ENCODE measurements at regions not wholly inside any gene's neighbourhood (a gene's known extent, or its start where the extent isn't known, plus 50 kb on each side); places are given as distances from the start of the nearest gene placed in this dataset.

- no peaks in the 10 kb centered on the region for H3K36me3 Mint-ChIP-seq (ENCODE audit: low read depth)
- H3K9me3 Mint-ChIP-seq (ENCODE audit: low read depth), result peaks cover 13% of the 10 kb centered on the region
- no peak overlapping the region for H3K27ac Mint-ChIP-seq (ENCODE audit: unreplicated experiment)
- H3K27me3 Mint-ChIP-seq (ENCODE audit: low read depth), result no peaks in the 10 kb centered on the region
- DNase-seq (ENCODE audit: low spot score), result no peak
- TF ChIP-seq, protein P1, sequence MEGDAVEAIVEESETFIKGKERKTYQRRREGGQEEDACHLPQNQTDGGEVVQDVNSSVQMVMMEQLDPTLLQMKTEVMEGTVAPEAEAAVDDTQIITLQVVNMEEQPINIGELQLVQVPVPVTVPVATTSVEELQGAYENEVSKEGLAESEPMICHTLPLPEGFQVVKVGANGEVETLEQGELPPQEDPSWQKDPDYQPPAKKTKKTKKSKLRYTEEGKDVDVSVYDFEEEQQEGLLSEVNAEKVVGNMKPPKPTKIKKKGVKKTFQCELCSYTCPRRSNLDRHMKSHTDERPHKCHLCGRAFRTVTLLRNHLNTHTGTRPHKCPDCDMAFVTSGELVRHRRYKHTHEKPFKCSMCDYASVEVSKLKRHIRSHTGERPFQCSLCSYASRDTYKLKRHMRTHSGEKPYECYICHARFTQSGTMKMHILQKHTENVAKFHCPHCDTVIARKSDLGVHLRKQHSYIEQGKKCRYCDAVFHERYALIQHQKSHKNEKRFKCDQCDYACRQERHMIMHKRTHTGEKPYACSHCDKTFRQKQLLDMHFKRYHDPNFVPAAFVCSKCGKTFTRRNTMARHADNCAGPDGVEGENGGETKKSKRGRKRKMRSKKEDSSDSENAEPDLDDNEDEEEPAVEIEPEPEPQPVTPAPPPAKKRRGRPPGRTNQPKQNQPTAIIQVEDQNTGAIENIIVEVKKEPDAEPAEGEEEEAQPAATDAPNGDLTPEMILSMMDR (IDR thresholded peaks at IDR 0.05), result no peak
- no peak overlapping the region for H3K4me3 Mint-ChIP-seq (ENCODE audit: unreplicated experiment)
- no peaks in the 10 kb centered on the region for H3K4me1 Mint-ChIP-seq (ENCODE audit: low read depth)
Measured at GRCh38 chr16:6124136-6124535, 1026.5 kb upstream of the EEF2KMT start.

GRCh38 chr16:6122401-6122800 lies 1024.8 kb upstream of the EEF2KMT start:
- H3K27me3 Mint-ChIP-seq (ENCODE audit: low read depth), result no peaks in the 10 kb centered on the region
- H3K36me3 Mint-ChIP-seq (ENCODE audit: low read depth), result no peaks in the 10 kb centered on the region
- no peak overlapping the region for H3K27ac Mint-ChIP-seq (ENCODE audit: unreplicated experiment)
- no peak for DNase-seq (ENCODE audit: low spot score)
- no peaks in the 10 kb centered on the region for H3K4me1 Mint-ChIP-seq (ENCODE audit: low read depth)
- peaks cover 12% of the 10 kb centered on the region for H3K9me3 Mint-ChIP-seq (ENCODE audit: low read depth)
- H3K4me3 Mint-ChIP-seq (ENCODE audit: unreplicated experiment), result no peak overlapping the region
- TF ChIP-seq, protein P1 (IDR thresholded peaks at IDR 0.05), result no peak

GRCh38 chr16:6114691-6115090 lies 1017.1 kb upstream of the EEF2KMT start:
- Mint-ChIP-seq H3K4me3 (ENCODE audit: unreplicated experiment) (no peak overlapping the region), H3K4me1 (ENCODE audit: low read depth) (no peaks in the 10 kb centered on the region), H3K9me3 (ENCODE audit: low read depth) (peaks cover 6% of the 10 kb centered on the region), H3K27me3 (ENCODE audit: low read depth) (no peaks in the 10 kb centered on the region), H3K36me3 (ENCODE audit: low read depth) (no peaks in the 10 kb centered on the region), H3K27ac (ENCODE audit: unreplicated experiment) (no peak overlapping the region)
- DNase-seq (ENCODE audit: low spot score), result no peak
- TF ChIP-seq, protein P1 (IDR thresholded peaks at IDR 0.05), result no peak

GRCh38 chr16:6113749-6114148 lies 1016.2 kb upstream of the EEF2KMT start:
- Mint-ChIP-seq H3K27ac (ENCODE audit: unreplicated experiment) (no peak overlapping the region), H3K4me3 (ENCODE audit: unreplicated experiment) (no peak overlapping the region), H3K27me3 (ENCODE audit: low read depth) (no peaks in the 10 kb centered on the region), H3K36me3 (ENCODE audit: low read depth) (no peaks in the 10 kb centered on the region), H3K4me1 (ENCODE audit: low read depth) (no peaks in the 10 kb centered on the region), H3K9me3 (ENCODE audit: low read depth) (peaks cover 6% of the 10 kb centered on the region)
- no peak for DNase-seq (ENCODE audit: low spot score)
- TF ChIP-seq, protein P1 (IDR thresholded peaks at IDR 0.05), result no peak

DNA sequence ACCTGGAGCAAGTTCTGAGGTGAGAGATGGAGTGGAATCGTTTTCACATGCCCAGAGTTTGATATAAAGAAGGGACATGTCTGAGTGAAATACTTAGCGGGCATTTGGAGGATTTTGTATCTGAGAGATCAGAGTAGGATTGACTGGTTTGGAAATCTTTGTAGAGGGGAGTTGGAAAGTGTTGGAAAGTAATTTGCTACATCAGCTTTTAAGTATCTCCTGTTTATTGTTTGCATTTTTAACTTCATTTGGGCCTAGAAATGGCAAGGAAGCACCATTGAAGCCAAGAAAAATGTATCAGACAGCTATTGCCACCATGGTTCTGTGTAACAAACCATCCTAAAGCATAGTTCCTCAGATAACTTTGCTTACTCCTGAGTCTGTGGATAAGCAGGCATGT lies 1015.1 kb upstream of the EEF2KMT start:
- peaks cover 6% of the 10 kb centered on the region for H3K9me3 Mint-ChIP-seq (ENCODE audit: low read depth)
- no peaks in the 10 kb centered on the region for H3K36me3 Mint-ChIP-seq (ENCODE audit: low read depth)
- TF ChIP-seq, protein P1 (IDR thresholded peaks at IDR 0.05), result no peak

More for the DNA sequence above, 1015.1 kb upstream of the EEF2KMT start:
- Mint-ChIP-seq H3K4me3 (ENCODE audit: unreplicated experiment) (no peak overlapping the region), H3K27me3 (ENCODE audit: low read depth) (no peaks in the 10 kb centered on the region), H3K4me1 (ENCODE audit: low read depth) (no peaks in the 10 kb centered on the region), H3K27ac (ENCODE audit: unreplicated experiment) (no peak overlapping the region)
- no peak for DNase-seq (ENCODE audit: low spot score)

Data from chondrocyte (in vitro differentiated cells).